Posterior cingulate gyrus (tissue), 11 donors: ENCODE measurements at regions not wholly inside any gene's neighbourhood (a gene's known extent, or its start where the extent isn't known, plus 50 kb on each side); places are given as distances from the start of the nearest gene placed in this dataset.
"Not testable (repeated sequence)": the region's sequence is repeated elsewhere in the genome, so short reads cannot be mapped to it uniquely, and the experiment has no call there.

Experiments used
- DNase-seq, 10 donors: peaks; one replicate each; pipeline versions ENCODE4 v3.0.0 to v3.0.0-alpha.2; 2020 to 2021; ENCODE audit warnings: mixed read lengths in 3 of 10
- intact Hi-C: fragments of 100-400 bp; cut with DNase I; formaldehyde crosslinking; loops from one replicate; pipeline ENCODE4 v1.15.1; 2023

DNA sequence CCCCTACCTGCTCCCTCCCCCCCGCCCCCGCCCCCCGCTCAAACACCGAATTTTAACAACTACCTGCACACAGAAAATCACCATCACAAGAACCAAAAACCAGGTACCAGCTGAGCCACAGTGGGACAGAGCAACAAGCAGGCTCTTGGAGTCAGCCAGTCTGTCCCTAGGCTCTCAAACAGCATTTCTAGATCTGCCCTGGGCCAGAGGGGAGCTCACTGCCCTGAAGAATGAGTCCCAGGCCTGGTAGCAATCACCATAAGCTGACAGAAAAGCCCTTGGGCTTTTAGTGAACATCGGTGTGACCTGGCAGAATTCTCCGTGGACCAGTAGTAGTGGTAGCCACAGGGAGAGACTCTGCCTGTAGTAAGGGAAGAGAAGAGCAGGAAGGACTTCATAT lies 58.3 kb downstream of the C11orf87 start:
- intact Hi-C loops: no loop called here
- no peak for DNase-seq

DNA sequence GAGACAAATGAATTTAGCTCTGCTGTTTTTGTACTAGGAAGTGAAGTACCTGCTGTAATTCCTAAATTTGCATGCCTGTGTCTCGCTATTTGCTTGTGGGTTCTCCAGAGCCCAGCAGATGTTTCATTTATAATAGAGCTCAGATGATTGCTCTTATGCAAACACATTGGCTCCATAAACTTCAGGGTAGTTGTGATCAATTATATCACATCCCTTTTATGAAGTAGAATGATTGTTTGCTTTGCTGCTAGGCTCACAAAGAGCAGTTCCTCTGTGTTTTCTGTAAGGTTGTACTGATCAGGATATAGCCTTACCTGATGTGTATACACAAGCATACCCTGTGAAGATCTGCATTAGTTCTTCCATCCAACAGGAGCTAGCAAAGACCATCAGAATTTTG lies 64.1 kb downstream of the C11orf87 start:
- no peak for DNase-seq
- intact Hi-C loops: no loop called here

GRCh38 chr11:109490953-109491635 lies 69.1 kb downstream of the C11orf87 start:
- intact Hi-C loops: no loop called here
- DNase-seq: no peak

GRCh38 chr11:109506115-109506514 lies 84.1 kb downstream of the C11orf87 start:
- intact Hi-C loops: no loop called here

GRCh38 chr11:109507331-109507730 lies 85.3 kb downstream of the C11orf87 start:
- intact Hi-C loops: no loop called here
- no peak for DNase-seq

More at GRCh38 chr11:109506115-109506514, 84.1 kb downstream of the C11orf87 start:
- no peak for DNase-seq

- no peak for DNase-seq
- intact Hi-C loops: no loop called here
These were observed 86.0 kb downstream of the C11orf87 start for GRCh38 chr11:109507836-109508561.

- no peak for DNase-seq
- intact Hi-C loops: no loop called here
These were observed 87.0 kb downstream of the C11orf87 start for GRCh38 chr11:109508943-109509342.

- DNase-seq: no peak
- intact Hi-C loops: no loop called here
These were observed 88.3 kb downstream of the C11orf87 start for GRCh38 chr11:109510316-109510715.

DNA sequence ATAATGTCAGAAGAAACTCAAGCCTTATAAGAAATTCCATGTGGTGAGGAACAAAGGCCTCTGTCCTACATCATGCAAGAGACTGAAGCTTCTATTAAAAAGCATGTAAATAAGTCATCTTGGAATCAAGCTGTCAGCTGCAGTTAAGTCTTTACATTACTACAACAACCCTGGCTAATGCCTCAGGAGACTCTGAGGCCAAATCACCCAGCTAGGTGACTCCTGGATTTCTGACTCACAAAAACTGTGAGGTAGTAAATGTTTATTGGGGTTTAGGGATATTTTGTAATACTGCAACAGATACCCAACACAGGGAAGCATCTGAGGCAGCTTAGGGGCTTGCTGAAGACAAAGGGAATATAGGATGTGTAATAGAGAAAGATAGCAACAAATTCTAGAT lies 89.6 kb downstream of the C11orf87 start:
- DNase-seq: no peak
- intact Hi-C loops: no loop called here

GRCh38 chr11:109512249-109512648 lies 90.3 kb downstream of the C11orf87 start:
- intact Hi-C loops: no loop called here
- no peak for DNase-seq

- intact Hi-C loops: no loop called here
- DNase-seq: no peak
These were observed 90.7 kb downstream of the C11orf87 start for GRCh38 chr11:109512680-109513079.

DNA sequence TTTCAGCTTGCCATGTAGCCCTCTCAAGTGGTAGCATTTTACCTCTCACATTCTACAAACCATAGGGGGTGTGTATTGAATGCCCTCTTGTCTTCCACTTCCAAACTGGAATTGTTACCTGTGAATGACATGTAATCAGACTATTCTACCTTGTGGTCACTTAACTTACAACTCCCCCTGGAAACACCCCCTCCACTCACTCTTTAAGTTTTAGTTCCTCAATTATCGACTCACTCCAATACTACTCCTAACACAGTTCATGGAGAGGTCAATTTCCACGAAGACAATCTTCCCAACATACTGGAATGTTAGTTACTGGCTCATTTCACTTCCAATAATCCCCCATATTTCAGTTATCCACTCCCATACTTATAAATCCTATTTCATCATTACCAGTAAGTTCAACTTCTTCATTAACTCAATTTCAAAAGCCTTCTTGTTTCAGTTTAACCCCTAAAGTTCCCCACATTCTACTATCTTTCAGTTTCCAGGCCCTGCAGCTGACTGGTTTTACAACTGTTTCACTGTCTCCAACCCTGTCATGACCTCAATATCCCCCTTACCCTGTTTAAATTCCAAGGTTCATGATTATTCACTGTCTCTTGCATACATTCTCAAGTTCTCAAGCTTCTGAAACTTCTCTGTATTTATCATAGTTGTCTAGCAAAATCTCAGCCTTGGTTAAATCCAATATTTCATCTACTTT lies 92.5 kb downstream of the C11orf87 start:
- DNase-seq: no peak

GRCh38 chr11:109519253-109519652 lies 97.3 kb downstream of the C11orf87 start:
- intact Hi-C loops: no loop called here
- DNase-seq: no peak

More for the DNA sequence above, 92.5 kb downstream of the C11orf87 start:
- intact Hi-C loops: no loop called here

GRCh38 chr11:109521571-109522086 lies 99.6 kb downstream of the C11orf87 start:
- no peak for DNase-seq
- intact Hi-C loops: no loop called here

DNA sequence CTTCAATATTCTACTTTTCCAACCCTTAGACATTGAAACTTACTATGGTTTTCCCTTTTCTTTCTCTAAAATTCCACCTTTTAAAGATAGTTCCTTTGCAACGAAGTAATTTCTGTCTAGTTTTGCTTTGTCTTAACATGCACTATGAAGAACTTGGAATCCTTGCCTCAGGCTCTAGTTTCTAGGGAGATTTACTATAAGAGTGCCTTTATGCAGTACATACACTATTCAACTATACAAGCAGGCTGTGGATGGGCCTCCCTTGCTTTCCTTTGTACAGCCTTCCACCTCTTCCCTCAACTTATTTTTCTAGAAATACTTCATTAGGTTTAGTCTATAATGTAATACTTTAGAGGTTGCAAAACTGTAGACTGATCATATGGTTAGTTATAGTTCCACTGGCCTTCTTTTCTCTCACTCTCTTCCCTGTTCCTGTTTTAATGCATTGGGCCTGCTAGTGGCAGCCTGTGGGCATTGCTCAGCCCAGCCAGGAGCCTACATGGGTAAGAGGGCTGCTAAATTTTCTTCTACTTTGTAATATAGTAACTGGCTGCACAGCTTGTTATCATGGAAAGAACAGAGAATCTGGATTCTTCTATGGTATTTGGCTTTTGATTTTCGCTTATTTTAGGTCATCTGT lies 100.2 kb downstream of the C11orf87 start:
- no peak for DNase-seq
- intact Hi-C loops: no loop called here

- intact Hi-C loops, DNase-seq: not testable (repeated sequence)
These were observed 103.6 kb downstream of the C11orf87 start for GRCh38 chr11:109525636-109526035.

DNA sequence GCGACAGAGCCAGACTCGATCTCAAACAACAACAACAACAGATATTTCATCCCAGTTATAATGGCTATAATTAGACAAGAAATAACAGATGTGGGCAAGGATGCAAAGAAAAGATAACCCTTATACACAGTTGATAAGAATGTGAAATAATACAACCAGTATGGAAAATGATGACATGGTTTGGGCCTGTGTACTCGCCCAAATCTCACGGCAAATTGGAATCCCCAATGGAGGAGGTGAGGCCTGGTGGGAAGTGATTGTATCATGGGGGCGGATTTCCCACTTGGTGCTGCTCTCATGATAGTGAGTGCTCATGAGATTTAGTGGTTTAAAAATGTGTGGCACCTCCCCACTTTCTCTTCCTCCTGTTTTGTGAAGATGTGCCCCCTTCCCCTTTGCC lies 104.1 kb downstream of the C11orf87 start:
- intact Hi-C loops: no loop called here
- no peak for DNase-seq

GRCh38 chr11:109526931-109527330 lies 104.9 kb downstream of the C11orf87 start:
- intact Hi-C loops: no loop called here
- no peak for DNase-seq

- intact Hi-C loops: no loop called here
These were observed 105.5 kb downstream of the C11orf87 start for GRCh38 chr11:109527496-109527895.

GRCh38 chr11:109547356-109548027 lies 125.5 kb downstream of the C11orf87 start:
- DNase-seq: no peak
- intact Hi-C loops: no loop called here

More at GRCh38 chr11:109527496-109527895, 105.5 kb downstream of the C11orf87 start:
- no peak for DNase-seq
